ENCODE measurements at regions not wholly inside any gene's neighbourhood (a gene's known extent, or its start where the extent isn't known, plus 50 kb on each side); places are given as distances from the start of the nearest gene placed in this dataset.

DNA sequence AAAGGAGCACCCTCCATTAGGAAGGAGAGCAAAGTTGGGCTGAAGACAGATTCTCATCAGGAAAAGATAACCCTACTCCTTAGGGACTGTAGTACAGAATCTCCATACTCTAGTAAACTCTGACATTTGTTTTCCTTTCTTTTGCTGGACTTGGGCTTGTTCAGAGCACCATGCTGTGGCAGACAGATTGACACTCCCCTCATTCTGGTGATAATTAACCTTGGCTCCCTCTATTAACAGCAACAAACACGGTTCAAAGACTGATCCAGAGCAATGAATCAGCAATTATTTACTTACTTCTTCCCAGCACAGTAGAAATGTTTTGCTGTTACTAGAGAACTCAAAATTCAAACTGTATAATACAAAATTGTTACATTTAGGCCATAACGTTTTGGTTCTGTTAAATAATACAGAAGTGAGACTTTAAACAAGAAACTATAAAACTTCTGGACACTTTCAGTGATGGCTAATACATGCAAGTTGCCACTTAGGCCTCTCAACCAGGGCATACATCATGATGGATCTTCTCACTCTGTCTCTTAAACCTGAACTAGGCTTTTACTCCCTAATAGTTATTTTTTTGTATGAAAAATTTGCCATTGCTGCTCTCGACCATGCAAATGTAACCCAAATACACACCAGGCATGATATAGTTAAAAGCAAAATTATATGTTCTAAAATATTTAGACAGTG is 639.0 kb downstream of the IPMK start:
- TF ChIP-seq, protein P1, sequence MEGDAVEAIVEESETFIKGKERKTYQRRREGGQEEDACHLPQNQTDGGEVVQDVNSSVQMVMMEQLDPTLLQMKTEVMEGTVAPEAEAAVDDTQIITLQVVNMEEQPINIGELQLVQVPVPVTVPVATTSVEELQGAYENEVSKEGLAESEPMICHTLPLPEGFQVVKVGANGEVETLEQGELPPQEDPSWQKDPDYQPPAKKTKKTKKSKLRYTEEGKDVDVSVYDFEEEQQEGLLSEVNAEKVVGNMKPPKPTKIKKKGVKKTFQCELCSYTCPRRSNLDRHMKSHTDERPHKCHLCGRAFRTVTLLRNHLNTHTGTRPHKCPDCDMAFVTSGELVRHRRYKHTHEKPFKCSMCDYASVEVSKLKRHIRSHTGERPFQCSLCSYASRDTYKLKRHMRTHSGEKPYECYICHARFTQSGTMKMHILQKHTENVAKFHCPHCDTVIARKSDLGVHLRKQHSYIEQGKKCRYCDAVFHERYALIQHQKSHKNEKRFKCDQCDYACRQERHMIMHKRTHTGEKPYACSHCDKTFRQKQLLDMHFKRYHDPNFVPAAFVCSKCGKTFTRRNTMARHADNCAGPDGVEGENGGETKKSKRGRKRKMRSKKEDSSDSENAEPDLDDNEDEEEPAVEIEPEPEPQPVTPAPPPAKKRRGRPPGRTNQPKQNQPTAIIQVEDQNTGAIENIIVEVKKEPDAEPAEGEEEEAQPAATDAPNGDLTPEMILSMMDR (IDR thresholded peaks at IDR 0.05), result no peak
- TF ChIP-seq EZH2 (IDR thresholded peaks at IDR 0.05; ENCODE audit: borderline replicate concordance, insufficient read depth, low read depth, low read length, poor library complexity, severe bottlenecking), result no peak
